ENCODE measurements at regions not wholly inside any gene's neighbourhood (a gene's known extent, or its start where the extent isn't known, plus 50 kb on each side); places are given as distances from the start of the nearest gene placed in this dataset.

GRCh38 chr1:177687544-177687943 is 282.3 kb downstream of the SEC16B start:
- no TSS peak for BruUV-seq (replicated peaks)
- H3K4me2 ChIP-seq (ENCODE audit: low read depth, low read length) = no peak overlapping the region
- in situ Hi-C loops (cut with HindIII; ENCODE audit: extremely low pct_ligation_motif_present, low pct_unique_long_range_greater_than_20kb) (no loop called here), intact Hi-C loops (cut with micrococcal nuclease; ENCODE audit: unreplicated experiment) (no loop called here)
- DNase-seq (ENCODE audit: low spot score) = no peak
- no peaks in the 10 kb centered on the region for H3K36me3 ChIP-seq (replicated peaks in 1 of 2; ENCODE audit: control insufficient read depth in 1 of 2, insufficient read depth in 2 of 2, low read length in 2 of 2)
- no peaks in the 10 kb centered on the region for H4K20me1 ChIP-seq (ENCODE audit: insufficient read depth, low read length)
- no peak overlapping the region for H3K4me3 ChIP-seq (replicated peaks in 1 of 3; ENCODE audit: insufficient read depth in 1 of 3, low read depth in 2 of 3, low read length in 3 of 3)
- no peaks in the 10 kb centered on the region for H3K79me2 ChIP-seq (ENCODE audit: insufficient read depth, low read length)
- no peak for FAIRE-seq
- no peak overlapping the region for H2AFZ ChIP-seq (ENCODE audit: low read length)
- ATAC-seq = no peak
- CTCF ChIA-PET (ENCODE audit: low intra/inter-chr PET ratio, low total read pairs) = no interaction called here
- no peaks in the 10 kb centered on the region for H3K9me3 ChIP-seq (ENCODE audit: low read length)
- H3K4me1 ChIP-seq (ENCODE audit: insufficient read depth, low read length) = no peaks in the 10 kb centered on the region
- H3K27me3 ChIP-seq (ENCODE audit: control insufficient read depth in 1 of 2, insufficient read depth in 2 of 2, low read length in 2 of 2) = no peaks in the 10 kb centered on the region; a peak in 1 of 5 replicates
- WGBS (ENCODE audit: low lambda C conversion rate) = 2% methylated on average over 3 of the region's 3 CpGs
- POLR2A ChIA-PET = no interaction called here
- no peak overlapping the region for H3K27ac ChIP-seq (ENCODE audit: extremely low read length, insufficient read depth, low read length)
- no peak overlapping the region for H3K9ac ChIP-seq (ENCODE audit: insufficient read depth, low read depth, low read length)
- TF ChIP-seq ZNF781 (CRISPR knock-in tag; IDR thresholded peaks at IDR 0.05; ENCODE audit: borderline replicate concordance, not compliant biosample characterization) (no peak), HMG20B (CRISPR knock-in tag; conservative IDR thresholded peaks at IDR 0.05) (no peak), MIER3 (CRISPR knock-in tag; IDR thresholded peaks at IDR 0.05; ENCODE audit: borderline replicate concordance) (no peak), ZNF407 (CRISPR knock-in tag; IDR thresholded peaks at IDR 0.05; ENCODE audit: not compliant biosample characterization) (no peak), KDM3A (CRISPR knock-in tag; IDR thresholded peaks at IDR 0.05; ENCODE audit: low read depth) (no peak), ZHX1 (CRISPR knock-in tag; IDR thresholded peaks at IDR 0.05; ENCODE audit: low read depth) (no peak), ZXDC (CRISPR knock-in tag; IDR thresholded peaks at IDR 0.05) (no peak), TCF7 (IDR thresholded peaks at IDR 0.05; ENCODE audit: low read depth) (no peak), MIXL1 (CRISPR knock-in tag; IDR thresholded peaks at IDR 0.05) (no peak), NPAS2 (CRISPR knock-in tag; IDR thresholded peaks at IDR 0.05; ENCODE audit: borderline replicate concordance) (no peak), RFX5 (IDR thresholded peaks at IDR 0.05; ENCODE audit: low read depth, low read length) (no peak), ZNF3 (CRISPR knock-in tag; IDR thresholded peaks at IDR 0.05) (no peak), ARNTL (CRISPR knock-in tag; IDR thresholded peaks at IDR 0.05) (no peak)

Measured in HepG2 (cell line).